PFSK-1 (cell line): ENCODE measurements at regions not wholly inside any gene's neighbourhood (a gene's known extent, or its start where the extent isn't known, plus 50 kb on each side); places are given as distances from the start of the nearest gene placed in this dataset.

ENCODE experiments used
- FOXP2 ChIP-seq: optimal IDR thresholded peaks from 2 replicates; pipeline ENCODE3; 2011; ENCODE audit warnings: borderline replicate concordance, control low read depth, inconsistent platforms; ENCODE audit not compliant: insufficient read depth; ENCODE audit errors: extremely low read length, extremely low read depth
- POLR2AphosphoS5 ChIP-seq: IDR thresholded peaks from 2 replicates; pipeline ENCODE4 v1.6.1; 2012; ENCODE audit warnings: low read depth, mild to moderate bottlenecking, control low read depth, low read length, moderate library complexity
- REST ChIP-seq, 2 experiments: IDR thresholded peaks; 2 replicates each; pipeline versions ENCODE4 v1.6.1 to v1.8.0; 2011 to 2012; ENCODE audit warnings: low read depth in 2 of 2, low read length in 2 of 2, control low read depth in 1 of 2, inconsistent platforms in 1 of 2, mild to moderate bottlenecking in 1 of 2, moderate library complexity in 1 of 2; ENCODE audit not compliant: insufficient read depth in 1 of 2
- SIN3A ChIP-seq: IDR thresholded peaks from 2 replicates; pipeline ENCODE4 v1.6.1; 2012; ENCODE audit warnings: mild to moderate bottlenecking, low read length, moderate library complexity, borderline replicate concordance; ENCODE audit not compliant: insufficient read depth
- TAF1 ChIP-seq: IDR thresholded peaks from 2 replicates; pipeline ENCODE4 v1.6.1; 2012; ENCODE audit warnings: low read length, control low read depth, borderline replicate concordance; ENCODE audit not compliant: insufficient read depth

- TF ChIP-seq REST (IDR thresholded peaks at IDR 0.05; ENCODE audit: insufficient read depth in 1 of 2, low read depth in 2 of 2, low read length in 2 of 2) (no peak), TAF1 (no peak), SIN3A (no peak), FOXP2 (no peak), POLR2AphosphoS5 (no peak)
Observed at GRCh38 chr3:24722087-24722486, 227.4 kb upstream of the THRB start.

GRCh38 chr3:24725514-24726255 lies 231.0 kb upstream of the THRB start:
- TF ChIP-seq REST (IDR thresholded peaks at IDR 0.05; ENCODE audit: insufficient read depth in 1 of 2, low read depth in 2 of 2, low read length in 2 of 2) = no peak
- TF ChIP-seq FOXP2 = no peak
- TF ChIP-seq TAF1 = no peak
- no peak for TF ChIP-seq POLR2AphosphoS5
- no peak for TF ChIP-seq SIN3A

GRCh38 chr3:24726423-24726822 lies 231.8 kb upstream of the THRB start:
- TF ChIP-seq SIN3A (no peak), FOXP2 (no peak), REST (IDR thresholded peaks at IDR 0.05; ENCODE audit: insufficient read depth in 1 of 2, low read depth in 2 of 2, low read length in 2 of 2) (no peak), POLR2AphosphoS5 (no peak), TAF1 (no peak)

GRCh38 chr3:24730173-24730572 lies 235.5 kb upstream of the THRB start:
- TF ChIP-seq REST (IDR thresholded peaks at IDR 0.05; ENCODE audit: insufficient read depth in 1 of 2, low read depth in 2 of 2, low read length in 2 of 2) = no peak
- TF ChIP-seq FOXP2 = no peak
- TF ChIP-seq SIN3A = no peak
- TF ChIP-seq POLR2AphosphoS5 = no peak
- TF ChIP-seq TAF1 = no peak

- TF ChIP-seq FOXP2 (no peak), REST (IDR thresholded peaks at IDR 0.05; ENCODE audit: insufficient read depth in 1 of 2, low read depth in 2 of 2, low read length in 2 of 2) (no peak), SIN3A (no peak), TAF1 (no peak), POLR2AphosphoS5 (no peak)
Observed at GRCh38 chr3:24734019-24734418, 239.4 kb upstream of the THRB start.
